MM.1S (cell line): ENCODE measurements at regions not wholly inside any gene's neighbourhood (a gene's known extent, or its start where the extent isn't known, plus 50 kb on each side); places are given as distances from the start of the nearest gene placed in this dataset.

ENCODE experiments used
- CTCF ChIP-seq: fragments of 300-600 bp; sonication (generic); IDR thresholded peaks from 2 replicates; pipeline ENCODE4 v1.5.1; 2016; ENCODE audit warnings: antibody characterized with exemption, low read length, mixed read lengths
- EZH2 ChIP-seq: fragments of 300-600 bp; sonication (generic); optimal IDR thresholded peaks from 2 replicates; pipeline ENCODE3; 2017; ENCODE audit warnings: low read depth, mild to moderate bottlenecking, antibody characterized with exemption, low read length, mixed read lengths

- no peak for TF ChIP-seq CTCF
- TF ChIP-seq EZH2 = no peak
Observed at GRCh38 chrX:63929608-63930007, 144.6 kb upstream of the ARHGEF9 start.
